ENCODE measurements at regions not wholly inside any gene's neighbourhood (a gene's known extent, or its start where the extent isn't known, plus 50 kb on each side); places are given as distances from the start of the nearest gene placed in this dataset.

- TF ChIP-seq POLR2A (IDR thresholded peaks at IDR 0.05; ENCODE audit: low read length) (no peak), GATA1 (IDR thresholded peaks at IDR 0.05; ENCODE audit: low read depth, low read length) (no peak)
These were observed 458.6 kb upstream of the ZNF385D start for GRCh38 chr3:22209578-22209977.

Measured in erythroblast (primary cell).